HEK293 (cell line): ENCODE measurements at regions not wholly inside any gene's neighbourhood (a gene's known extent, or its start where the extent isn't known, plus 50 kb on each side); places are given as distances from the start of the nearest gene placed in this dataset.

Experiments used
- KLF9 ChIP-seq: fragments of 450-650 bp; formaldehyde crosslinking; IDR thresholded peaks from 2 replicates; pipeline ENCODE4 v1.5.1; 2016; ENCODE audit warnings: missing biosample characterization, missing genetic modification characterization, low read depth
- ZSCAN23 ChIP-seq: fragments of 450-650 bp; formaldehyde crosslinking; IDR thresholded peaks from 2 replicates; pipeline ENCODE4 v1.5.1; 2016; ENCODE audit warnings: missing biosample characterization, missing genetic modification characterization
- TF ChIP-seq, protein P1 (sequence below): fragments of 450-650 bp; formaldehyde crosslinking; IDR thresholded peaks from 2 replicates; pipeline ENCODE4 v1.5.1; 2016; ENCODE audit warnings: missing biosample characterization, missing genetic modification characterization
- TF ChIP-seq, protein P2 (sequence below): fragments of 450-650 bp; formaldehyde crosslinking; IDR thresholded peaks from 2 replicates; pipeline ENCODE4 v1.5.1; 2016; ENCODE audit warnings: missing biosample characterization, missing genetic modification characterization

DNA sequence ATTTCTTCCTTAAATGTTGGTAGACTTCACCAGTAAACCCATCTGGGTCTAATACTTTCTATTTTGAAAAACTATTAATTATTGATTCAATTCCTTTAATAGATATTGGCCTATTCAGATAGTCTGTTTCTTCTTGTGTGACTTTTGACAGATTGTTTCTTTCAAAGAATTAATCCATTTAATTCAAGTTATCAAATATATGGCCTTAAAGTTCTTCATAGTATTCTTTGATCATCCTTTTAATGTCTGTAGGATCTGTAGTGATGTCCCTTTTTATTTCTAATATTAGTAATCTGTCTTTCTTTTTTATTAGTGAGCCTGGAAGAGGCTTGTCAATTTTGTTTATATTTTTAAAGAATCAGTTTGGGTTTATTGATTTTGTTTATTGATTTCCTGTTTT, 190.0 kb downstream of the SLC38A4 start:
- TF ChIP-seq KLF9 (no peak), ZSCAN23 (no peak)
- TF ChIP-seq, protein P1, sequence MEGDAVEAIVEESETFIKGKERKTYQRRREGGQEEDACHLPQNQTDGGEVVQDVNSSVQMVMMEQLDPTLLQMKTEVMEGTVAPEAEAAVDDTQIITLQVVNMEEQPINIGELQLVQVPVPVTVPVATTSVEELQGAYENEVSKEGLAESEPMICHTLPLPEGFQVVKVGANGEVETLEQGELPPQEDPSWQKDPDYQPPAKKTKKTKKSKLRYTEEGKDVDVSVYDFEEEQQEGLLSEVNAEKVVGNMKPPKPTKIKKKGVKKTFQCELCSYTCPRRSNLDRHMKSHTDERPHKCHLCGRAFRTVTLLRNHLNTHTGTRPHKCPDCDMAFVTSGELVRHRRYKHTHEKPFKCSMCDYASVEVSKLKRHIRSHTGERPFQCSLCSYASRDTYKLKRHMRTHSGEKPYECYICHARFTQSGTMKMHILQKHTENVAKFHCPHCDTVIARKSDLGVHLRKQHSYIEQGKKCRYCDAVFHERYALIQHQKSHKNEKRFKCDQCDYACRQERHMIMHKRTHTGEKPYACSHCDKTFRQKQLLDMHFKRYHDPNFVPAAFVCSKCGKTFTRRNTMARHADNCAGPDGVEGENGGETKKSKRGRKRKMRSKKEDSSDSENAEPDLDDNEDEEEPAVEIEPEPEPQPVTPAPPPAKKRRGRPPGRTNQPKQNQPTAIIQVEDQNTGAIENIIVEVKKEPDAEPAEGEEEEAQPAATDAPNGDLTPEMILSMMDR (tag by site-specific recombination) = no peak
- TF ChIP-seq, protein P2, sequence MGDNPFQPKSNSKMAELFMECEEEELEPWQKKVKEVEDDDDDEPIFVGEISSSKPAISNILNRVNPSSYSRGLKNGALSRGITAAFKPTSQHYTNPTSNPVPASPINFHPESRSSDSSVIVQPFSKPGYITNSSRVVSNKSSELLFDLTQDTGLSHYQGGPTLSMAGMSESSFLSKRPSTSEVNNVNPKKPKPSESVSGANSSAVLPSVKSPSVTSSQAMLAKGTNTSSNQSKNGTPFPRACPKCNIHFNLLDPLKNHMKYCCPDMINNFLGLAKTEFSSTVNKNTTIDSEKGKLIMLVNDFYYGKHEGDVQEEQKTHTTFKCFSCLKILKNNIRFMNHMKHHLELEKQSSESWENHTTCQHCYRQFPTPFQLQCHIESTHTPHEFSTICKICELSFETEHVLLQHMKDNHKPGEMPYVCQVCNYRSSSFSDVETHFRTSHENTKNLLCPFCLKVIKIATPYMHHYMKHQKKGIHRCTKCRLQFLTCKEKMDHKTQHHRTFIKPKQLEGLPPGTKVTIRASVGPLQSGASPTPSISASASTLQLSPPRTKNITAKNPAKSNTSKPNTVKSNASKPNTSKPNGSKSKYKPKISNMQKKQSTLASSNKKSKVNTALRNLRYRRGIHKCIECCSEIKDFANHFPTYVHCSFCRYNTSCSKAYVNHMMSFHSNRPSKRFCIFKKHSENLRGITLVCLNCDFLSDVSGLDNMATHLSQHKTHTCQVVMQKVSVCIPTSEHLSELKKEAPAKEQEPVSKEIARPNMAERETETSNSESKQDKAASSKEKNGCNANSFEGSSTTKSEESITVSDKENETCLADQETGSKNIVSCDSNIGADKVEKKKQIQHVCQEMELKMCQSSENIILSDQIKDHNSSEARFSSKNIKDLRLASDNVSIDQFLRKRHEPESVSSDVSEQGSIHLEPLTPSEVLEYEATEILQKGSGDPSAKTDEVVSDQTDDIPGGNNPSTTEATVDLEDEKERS = no peak
